ENCODE measurements at regions not wholly inside any gene's neighbourhood (a gene's known extent, or its start where the extent isn't known, plus 50 kb on each side); places are given as distances from the start of the nearest gene placed in this dataset.

DNA sequence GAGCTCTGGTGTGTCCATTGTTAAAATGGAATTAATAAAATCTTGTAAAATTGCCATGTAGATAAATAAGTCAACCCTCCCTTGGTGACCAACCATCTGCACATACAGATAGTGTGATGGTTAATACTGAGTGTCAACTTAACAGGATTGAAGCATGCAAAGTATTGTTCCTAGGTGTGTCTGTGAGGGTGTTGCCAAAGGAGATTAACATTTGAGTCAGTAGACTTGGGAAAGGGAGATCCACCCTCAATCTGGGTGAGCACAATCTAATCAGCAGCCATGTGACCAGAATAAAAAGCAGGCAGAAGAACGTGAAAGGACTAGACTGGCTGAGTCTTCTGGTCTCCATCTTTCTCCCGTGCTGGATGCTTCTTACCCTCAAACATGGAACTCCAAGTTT is 174.8 kb downstream of the LTN1 start:
- Histone ChIP-seq H3K4me1 (replicated peaks in 1 of 2; ENCODE audit: control insufficient read depth in 2 of 2, insufficient read depth in 2 of 2, low read length in 2 of 2) (no peaks in the 10 kb centered on the region), H3K79me2 (ENCODE audit: control insufficient read depth, insufficient read depth, low read length) (no peaks in the 10 kb centered on the region), H3K9ac (ENCODE audit: insufficient read depth in 1 of 2, low read depth in 2 of 2, low read length in 2 of 2) (no peak overlapping the region), H3K9me3 (replicated peaks; ENCODE audit: control insufficient read depth, insufficient read depth, low read depth, low read length) (no peaks in the 10 kb centered on the region), H3K9me1 (ENCODE audit: control insufficient read depth, insufficient read depth, low read length) (no peaks in the 10 kb centered on the region), H3K4me3 (no peak overlapping the region), H2AFZ (ENCODE audit: low read depth, low read length) (no peak overlapping the region), H3K27me3 (ENCODE audit: control insufficient read depth in 2 of 2, insufficient read depth in 2 of 2, low read length in 2 of 2) (no peaks in the 10 kb centered on the region), H3K4me2 (ENCODE audit: insufficient read depth, low read length) (no peak overlapping the region), H4K20me1 (replicated peaks; ENCODE audit: control insufficient read depth, insufficient read depth, low read length) (no peaks in the 10 kb centered on the region), H3K36me3 (ENCODE audit: control insufficient read depth, insufficient read depth, low read length) (no peaks in the 10 kb centered on the region), H3K27ac (ENCODE audit: extremely low read depth, low read depth, low read length) (no peak overlapping the region)
- peak; percentile 28; the same call in 1 of the 3 replicates for ATAC-seq
- BruUV-seq (replicated peaks): no TSS peak
- DNase-seq (ENCODE audit: extremely low read depth in 1 of 4, low spot score in 3 of 4): no peak
- ChIA-PET CTCF (ENCODE audit: low intra/inter-chr PET ratio) (no interaction called here), POLR2A (interaction anchor here (1.0 to 1.5 kb wide), 3 partner anchors 11 to 18 kb away, joined by 3 read pairs; no protein-coding TSS in a partner anchor)
- WGBS (ENCODE audit: insufficient coverage, low coverage, missing lambda C conversion rate): 0% methylated on average over 2 of the region's 2 CpGs
- FAIRE-seq: no peak
- in situ Hi-C loops (cut with MboI) (no loop called here), intact Hi-C loops (cut with micrococcal nuclease) (no loop called here)
- no peak for TF ChIP-seq CUX1 (CRISPR knock-in tag; IDR thresholded peaks at IDR 0.05)
- TF ChIP-seq FOXP4 (CRISPR knock-in tag; IDR thresholded peaks at IDR 0.05; ENCODE audit: borderline replicate concordance): no peak
- TF ChIP-seq, protein P1, sequence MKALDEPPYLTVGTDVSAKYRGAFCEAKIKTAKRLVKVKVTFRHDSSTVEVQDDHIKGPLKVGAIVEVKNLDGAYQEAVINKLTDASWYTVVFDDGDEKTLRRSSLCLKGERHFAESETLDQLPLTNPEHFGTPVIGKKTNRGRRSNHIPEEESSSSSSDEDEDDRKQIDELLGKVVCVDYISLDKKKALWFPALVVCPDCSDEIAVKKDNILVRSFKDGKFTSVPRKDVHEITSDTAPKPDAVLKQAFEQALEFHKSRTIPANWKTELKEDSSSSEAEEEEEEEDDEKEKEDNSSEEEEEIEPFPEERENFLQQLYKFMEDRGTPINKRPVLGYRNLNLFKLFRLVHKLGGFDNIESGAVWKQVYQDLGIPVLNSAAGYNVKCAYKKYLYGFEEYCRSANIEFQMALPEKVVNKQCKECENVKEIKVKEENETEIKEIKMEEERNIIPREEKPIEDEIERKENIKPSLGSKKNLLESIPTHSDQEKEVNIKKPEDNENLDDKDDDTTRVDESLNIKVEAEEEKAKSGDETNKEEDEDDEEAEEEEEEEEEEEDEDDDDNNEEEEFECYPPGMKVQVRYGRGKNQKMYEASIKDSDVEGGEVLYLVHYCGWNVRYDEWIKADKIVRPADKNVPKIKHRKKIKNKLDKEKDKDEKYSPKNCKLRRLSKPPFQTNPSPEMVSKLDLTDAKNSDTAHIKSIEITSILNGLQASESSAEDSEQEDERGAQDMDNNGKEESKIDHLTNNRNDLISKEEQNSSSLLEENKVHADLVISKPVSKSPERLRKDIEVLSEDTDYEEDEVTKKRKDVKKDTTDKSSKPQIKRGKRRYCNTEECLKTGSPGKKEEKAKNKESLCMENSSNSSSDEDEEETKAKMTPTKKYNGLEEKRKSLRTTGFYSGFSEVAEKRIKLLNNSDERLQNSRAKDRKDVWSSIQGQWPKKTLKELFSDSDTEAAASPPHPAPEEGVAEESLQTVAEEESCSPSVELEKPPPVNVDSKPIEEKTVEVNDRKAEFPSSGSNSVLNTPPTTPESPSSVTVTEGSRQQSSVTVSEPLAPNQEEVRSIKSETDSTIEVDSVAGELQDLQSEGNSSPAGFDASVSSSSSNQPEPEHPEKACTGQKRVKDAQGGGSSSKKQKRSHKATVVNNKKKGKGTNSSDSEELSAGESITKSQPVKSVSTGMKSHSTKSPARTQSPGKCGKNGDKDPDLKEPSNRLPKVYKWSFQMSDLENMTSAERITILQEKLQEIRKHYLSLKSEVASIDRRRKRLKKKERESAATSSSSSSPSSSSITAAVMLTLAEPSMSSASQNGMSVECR (CRISPR knock-in tag; IDR thresholded peaks at IDR 0.05): no peak
- no peak for TF ChIP-seq TFAP4 (CRISPR knock-in tag; IDR thresholded peaks at IDR 0.05; ENCODE audit: borderline replicate concordance)
- TF ChIP-seq, protein P2, sequence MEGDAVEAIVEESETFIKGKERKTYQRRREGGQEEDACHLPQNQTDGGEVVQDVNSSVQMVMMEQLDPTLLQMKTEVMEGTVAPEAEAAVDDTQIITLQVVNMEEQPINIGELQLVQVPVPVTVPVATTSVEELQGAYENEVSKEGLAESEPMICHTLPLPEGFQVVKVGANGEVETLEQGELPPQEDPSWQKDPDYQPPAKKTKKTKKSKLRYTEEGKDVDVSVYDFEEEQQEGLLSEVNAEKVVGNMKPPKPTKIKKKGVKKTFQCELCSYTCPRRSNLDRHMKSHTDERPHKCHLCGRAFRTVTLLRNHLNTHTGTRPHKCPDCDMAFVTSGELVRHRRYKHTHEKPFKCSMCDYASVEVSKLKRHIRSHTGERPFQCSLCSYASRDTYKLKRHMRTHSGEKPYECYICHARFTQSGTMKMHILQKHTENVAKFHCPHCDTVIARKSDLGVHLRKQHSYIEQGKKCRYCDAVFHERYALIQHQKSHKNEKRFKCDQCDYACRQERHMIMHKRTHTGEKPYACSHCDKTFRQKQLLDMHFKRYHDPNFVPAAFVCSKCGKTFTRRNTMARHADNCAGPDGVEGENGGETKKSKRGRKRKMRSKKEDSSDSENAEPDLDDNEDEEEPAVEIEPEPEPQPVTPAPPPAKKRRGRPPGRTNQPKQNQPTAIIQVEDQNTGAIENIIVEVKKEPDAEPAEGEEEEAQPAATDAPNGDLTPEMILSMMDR (IDR thresholded peaks at IDR 0.05 in 2 of 3, conservative IDR thresholded peaks at IDR 0.05 in 1 of 3; ENCODE audit: insufficient read depth in 2 of 3, low read depth in 1 of 3, low read length in 3 of 3): no peak
- no peak for TF ChIP-seq KAT7 (CRISPR knock-in tag; IDR thresholded peaks at IDR 0.05; ENCODE audit: borderline replicate concordance)
